Activated CD4-positive, alpha-beta memory T cell treated with anti-CD3 and anti-CD28 coated beads, Interleukin-2, amount 10 ng/mL, durations not matched to agents 7 days and 5 days (primary cell): ENCODE measurements at regions not wholly inside any gene's neighbourhood (a gene's known extent, or its start where the extent isn't known, plus 50 kb on each side); places are given as distances from the start of the nearest gene placed in this dataset.
A peak's percentile ranks its signal among the peaks of the same experiment; 100 is the strongest.
"Not testable (repeated sequence)": the region's sequence is repeated elsewhere in the genome, so short reads cannot be mapped to it uniquely, and the experiment has no call there.

Experiments used
- CTCF ChIA-PET: fragments of 350-600 bp; sonication (Branson Sonifier 250); formaldehyde crosslinking; loops from one replicate; lab custom pipeline; 2021; ENCODE audit warnings: antibody characterized with exemption, inconsistent platforms; lab: Charles Lee
- POLR2A ChIA-PET: fragments of 350-600 bp; sonication (Branson Sonifier 250); formaldehyde crosslinking; loops from one replicate; lab custom pipeline; 2021; ENCODE audit warnings: antibody characterized with exemption; lab: Charles Lee
- DNase-seq: peaks from one replicate; pipeline ENCODE4 v3.0.0-alpha.2; 2020
- H3K27ac Mint-ChIP-seq: one replicate; pipeline ENCODE4 v1.8.0; 2021; ENCODE audit warnings: mild to moderate bottlenecking, mixed read lengths
- H3K27me3 Mint-ChIP-seq: one replicate; pipeline ENCODE4 v1.8.0; 2021; ENCODE audit warnings: mixed read lengths
- H3K36me3 Mint-ChIP-seq: one replicate; pipeline ENCODE4 v1.8.0; 2021; ENCODE audit warnings: low read depth, mixed read lengths
- H3K4me1 Mint-ChIP-seq: one replicate; pipeline ENCODE4 v1.8.0; 2021; ENCODE audit warnings: mixed read lengths
- H3K4me3 Mint-ChIP-seq: one replicate; pipeline ENCODE4 v1.8.0; 2021; ENCODE audit warnings: mild to moderate bottlenecking, mixed read lengths
- H3K9me3 Mint-ChIP-seq: one replicate; pipeline ENCODE4 v1.8.0; 2021; ENCODE audit warnings: mixed read lengths

- Mint-ChIP-seq H3K4me1 (peaks cover 43% of the 10 kb centered on the region), H3K36me3 (peaks cover 19% of the 10 kb centered on the region), H3K9me3 (peaks cover 18% of the 10 kb centered on the region)
- CTCF ChIA-PET, DNase-seq, H3K27ac Mint-ChIP-seq, H3K4me3 Mint-ChIP-seq, POLR2A ChIA-PET, H3K27me3 Mint-ChIP-seq: not testable (repeated sequence)
Observed at GRCh38 chr2:234389661-234390060, 107.2 kb downstream of the ARL4C start.

- H3K36me3 Mint-ChIP-seq, result peaks cover 22% of the 10 kb centered on the region
- no peak overlapping the region for H3K4me3 Mint-ChIP-seq
- peaks cover 32% of the 10 kb centered on the region for H3K4me1 Mint-ChIP-seq
- peaks cover 26% of the 10 kb centered on the region for H3K9me3 Mint-ChIP-seq
- CTCF ChIA-PET, result no interaction called here
- no peak for DNase-seq
- POLR2A ChIA-PET, result interaction anchor here (1.0 kb wide), 1 partner anchor 11 kb away, joined by 3 read pairs; no protein-coding TSS in a partner anchor
- H3K27me3 Mint-ChIP-seq, result no peaks in the 10 kb centered on the region
- no peak overlapping the region for H3K27ac Mint-ChIP-seq
Observed at GRCh38 chr2:234388591-234388990, 108.3 kb downstream of the ARL4C start.

- Mint-ChIP-seq H3K9me3 (peaks cover 26% of the 10 kb centered on the region), H3K4me3 (no peak overlapping the region), H3K27ac (no peak overlapping the region), H3K4me1 (peaks cover 16% of the 10 kb centered on the region), H3K36me3 (peaks cover 22% of the 10 kb centered on the region), H3K27me3 (no peaks in the 10 kb centered on the region)
- no peak for DNase-seq
- ChIA-PET CTCF (no interaction called here), POLR2A (no interaction called here)
Observed at GRCh38 chr2:234386971-234387370, 109.9 kb downstream of the ARL4C start.

DNA sequence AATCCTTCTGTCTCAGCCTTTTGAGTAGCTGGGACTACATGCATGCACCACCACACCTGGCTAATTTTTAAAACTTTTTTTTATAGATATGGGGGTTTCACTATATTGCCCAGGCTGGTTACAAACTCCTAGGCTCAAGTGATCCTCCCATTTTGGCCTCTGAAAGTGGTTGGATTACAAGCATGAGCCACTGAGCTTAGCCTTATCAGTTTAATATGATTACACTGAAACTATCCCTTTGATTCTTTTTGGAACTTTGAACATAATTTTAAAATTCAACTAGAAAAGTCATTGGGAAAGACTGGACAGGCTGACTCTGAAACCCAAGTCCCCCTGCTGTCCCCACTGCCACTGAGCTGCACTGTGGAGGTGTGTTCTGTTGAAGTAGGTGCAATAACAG is 114.8 kb downstream of the ARL4C start:
- H3K9me3 Mint-ChIP-seq, result peaks cover 18% of the 10 kb centered on the region
- no peak overlapping the region for H3K4me3 Mint-ChIP-seq
- H3K27me3 Mint-ChIP-seq, result no peaks in the 10 kb centered on the region
- POLR2A ChIA-PET, result interaction anchor here (0.8 to 1.5 kb wide), 2 partner anchors 13 to 22 kb away, joined by 3 to 5 read pairs; no protein-coding TSS in a partner anchor
- peaks cover 13% of the 10 kb centered on the region for H3K36me3 Mint-ChIP-seq
- no peak for DNase-seq
- H3K4me1 Mint-ChIP-seq, result peaks cover 2% of the 10 kb centered on the region
- no peak overlapping the region for H3K27ac Mint-ChIP-seq
- CTCF ChIA-PET, result no interaction called here

GRCh38 chr2:234378958-234379357 is 117.9 kb downstream of the ARL4C start:
- CTCF ChIA-PET, result interaction anchor here (1.6 kb wide), 1 partner anchor 9 kb away, joined by 4 read pairs; no protein-coding TSS in a partner anchor

GRCh38 chr2:234378440-234378839 is 118.4 kb downstream of the ARL4C start:
- Mint-ChIP-seq H3K36me3 (peaks cover 5% of the 10 kb centered on the region), H3K27ac (no peak overlapping the region), H3K9me3 (no peaks in the 10 kb centered on the region), H3K27me3 (no peaks in the 10 kb centered on the region), H3K4me3 (no peak overlapping the region), H3K4me1 (peaks cover 12% of the 10 kb centered on the region)
- DNase-seq, result no peak
- CTCF ChIA-PET, result interaction anchor here (1.6 kb wide), 1 partner anchor 9 kb away, joined by 4 read pairs; no protein-coding TSS in a partner anchor
- POLR2A ChIA-PET, result interaction anchor here (0.6 kb wide), 1 partner anchor 339 kb away, joined by 3 read pairs; no protein-coding TSS in a partner anchor

More at GRCh38 chr2:234378958-234379357, 117.9 kb downstream of the ARL4C start:
- H3K4me1 Mint-ChIP-seq, H3K27ac Mint-ChIP-seq, DNase-seq, H3K9me3 Mint-ChIP-seq, POLR2A ChIA-PET, H3K4me3 Mint-ChIP-seq, H3K36me3 Mint-ChIP-seq, H3K27me3 Mint-ChIP-seq: not testable (repeated sequence)

GRCh38 chr2:234377761-234378391 is 119.0 kb downstream of the ARL4C start:
- no peaks in the 10 kb centered on the region for H3K9me3 Mint-ChIP-seq
- ChIA-PET POLR2A (interaction anchor here (0.6 to 1.3 kb wide), 2 partner anchors 10 to 339 kb away, joined by 3 read pairs; no protein-coding TSS in a partner anchor), CTCF (interaction anchor here (1.0 kb wide), 1 partner anchor 241 kb away, joined by 3 read pairs; no protein-coding TSS in a partner anchor)
- H3K36me3 Mint-ChIP-seq, result peaks cover 5% of the 10 kb centered on the region
- DNase-seq, result no peak
- no peak overlapping the region for H3K27ac Mint-ChIP-seq
- peaks cover 18% of the 10 kb centered on the region for H3K4me1 Mint-ChIP-seq
- no peaks in the 10 kb centered on the region for H3K27me3 Mint-ChIP-seq
- H3K4me3 Mint-ChIP-seq, result no peak overlapping the region

DNA sequence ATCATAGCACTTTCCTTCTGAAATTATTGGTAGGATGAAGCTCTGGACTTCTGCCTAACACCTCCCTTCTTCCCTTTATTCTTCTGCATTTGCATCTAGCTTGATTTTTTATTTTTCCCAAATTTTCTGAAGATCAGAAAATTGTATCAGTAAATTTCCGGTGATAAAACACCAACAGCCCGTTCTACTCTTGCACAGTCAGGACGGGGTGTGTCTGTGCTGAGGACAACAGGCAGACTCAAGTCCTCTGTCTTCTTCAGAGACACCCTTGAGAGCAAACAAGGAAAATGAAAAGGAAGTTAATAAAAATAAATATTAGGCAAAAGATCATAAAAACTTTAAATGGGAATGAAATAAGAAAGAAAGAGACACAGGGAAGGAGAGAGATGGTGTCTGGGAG is 120.7 kb downstream of the ARL4C start:
- no peak for DNase-seq
- peaks cover 7% of the 10 kb centered on the region for H3K36me3 Mint-ChIP-seq
- POLR2A ChIA-PET, result no interaction called here
- no peaks in the 10 kb centered on the region for H3K27me3 Mint-ChIP-seq
- no peak overlapping the region for H3K27ac Mint-ChIP-seq
- CTCF ChIA-PET, result no interaction called here
- no peak overlapping the region for H3K4me3 Mint-ChIP-seq
- no peaks in the 10 kb centered on the region for H3K9me3 Mint-ChIP-seq
- H3K4me1 Mint-ChIP-seq, result peaks cover 34% of the 10 kb centered on the region

DNA sequence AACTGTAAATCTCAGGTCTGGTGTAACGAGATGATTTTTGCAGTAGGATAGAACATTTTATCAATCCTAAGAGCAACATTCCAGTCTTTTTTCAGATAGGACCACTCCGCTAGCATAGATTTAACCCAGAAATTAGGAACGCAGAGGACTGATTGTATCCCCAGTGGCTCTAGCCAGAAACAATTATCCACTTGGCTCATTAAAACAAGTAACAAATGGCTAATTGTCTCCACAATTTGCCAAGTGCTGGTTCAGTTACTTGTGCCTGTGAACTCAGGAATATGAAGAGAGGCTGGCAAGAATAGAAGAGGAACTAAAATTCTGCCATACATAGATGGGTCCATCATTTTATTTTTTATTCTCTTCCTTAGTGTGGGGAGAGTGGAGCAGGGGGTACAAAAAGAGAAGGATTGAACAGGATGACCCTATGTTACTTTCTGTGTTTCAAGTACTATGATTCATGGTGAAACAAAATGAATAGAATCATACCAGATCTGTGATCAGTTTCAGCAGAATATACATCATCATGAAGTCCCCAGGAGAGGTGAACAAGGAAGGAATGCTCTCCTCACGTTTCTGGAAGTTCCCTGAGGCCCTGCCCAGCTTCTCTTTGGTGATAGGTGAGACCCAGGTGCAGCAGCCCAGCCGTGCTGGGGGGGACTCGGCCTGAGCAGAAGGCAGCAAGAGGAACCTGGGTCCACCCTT is 121.6 kb downstream of the ARL4C start:
- no peaks in the 10 kb centered on the region for H3K9me3 Mint-ChIP-seq
- H3K36me3 Mint-ChIP-seq, result peaks cover 7% of the 10 kb centered on the region
- H3K27me3 Mint-ChIP-seq, result no peaks in the 10 kb centered on the region
- DNase-seq, result no peak
- POLR2A ChIA-PET, result interaction anchor here (0.9 to 1.1 kb wide), 2 partner anchors 23 to 87 kb away, joined by 3 read pairs; no protein-coding TSS in a partner anchor
- H3K27ac Mint-ChIP-seq, result no peak overlapping the region
- no peak overlapping the region for H3K4me3 Mint-ChIP-seq
- CTCF ChIA-PET, result no interaction called here
- H3K4me1 Mint-ChIP-seq, result peaks cover 43% of the 10 kb centered on the region

GRCh38 chr2:234374736-234375135 is 122.1 kb downstream of the ARL4C start:
- Mint-ChIP-seq H3K4me3 (no peak overlapping the region), H3K36me3 (peaks cover 7% of the 10 kb centered on the region), H3K4me1 (peaks cover 49% of the 10 kb centered on the region), H3K27ac (no peak overlapping the region), H3K27me3 (no peaks in the 10 kb centered on the region), H3K9me3 (no peaks in the 10 kb centered on the region)
- no peak for DNase-seq
- ChIA-PET POLR2A (interaction anchor here (0.9 to 4.0 kb wide), 3 partner anchors 24 to 86 kb away, joined by 3 to 16 read pairs (median 3); no protein-coding TSS in a partner anchor), CTCF (no interaction called here)

DNA sequence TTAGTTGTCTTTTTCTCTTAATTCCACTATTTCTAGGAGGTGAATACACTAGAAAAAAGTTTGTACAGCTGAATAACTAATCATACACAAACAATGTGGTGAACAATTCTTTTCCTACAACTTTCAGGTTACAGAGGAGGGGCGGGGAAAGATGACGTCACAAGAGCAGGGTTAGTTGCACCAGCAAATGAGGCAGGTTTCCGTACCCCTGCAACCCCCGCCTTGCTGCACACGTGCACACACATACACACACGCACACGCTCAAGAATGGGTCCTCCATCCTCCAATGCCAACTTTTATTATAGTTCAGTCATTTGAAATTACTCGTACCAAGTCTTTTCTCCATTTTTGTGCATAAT is 122.8 kb downstream of the ARL4C start:
- peaks cover 55% of the 10 kb centered on the region for H3K4me1 Mint-ChIP-seq
- H3K27ac Mint-ChIP-seq, result no peak overlapping the region
- ChIA-PET POLR2A (interaction anchor here (0.9 to 4.0 kb wide), 5 partner anchors 24 to 122 kb away, joined by 3 to 16 read pairs (median 4); no protein-coding TSS in a partner anchor), CTCF (no interaction called here)
- H3K36me3 Mint-ChIP-seq, result peaks cover 7% of the 10 kb centered on the region
- no peak for DNase-seq
- H3K4me3 Mint-ChIP-seq, result no peak overlapping the region
- no peaks in the 10 kb centered on the region for H3K27me3 Mint-ChIP-seq
- H3K9me3 Mint-ChIP-seq, result no peaks in the 10 kb centered on the region

DNA sequence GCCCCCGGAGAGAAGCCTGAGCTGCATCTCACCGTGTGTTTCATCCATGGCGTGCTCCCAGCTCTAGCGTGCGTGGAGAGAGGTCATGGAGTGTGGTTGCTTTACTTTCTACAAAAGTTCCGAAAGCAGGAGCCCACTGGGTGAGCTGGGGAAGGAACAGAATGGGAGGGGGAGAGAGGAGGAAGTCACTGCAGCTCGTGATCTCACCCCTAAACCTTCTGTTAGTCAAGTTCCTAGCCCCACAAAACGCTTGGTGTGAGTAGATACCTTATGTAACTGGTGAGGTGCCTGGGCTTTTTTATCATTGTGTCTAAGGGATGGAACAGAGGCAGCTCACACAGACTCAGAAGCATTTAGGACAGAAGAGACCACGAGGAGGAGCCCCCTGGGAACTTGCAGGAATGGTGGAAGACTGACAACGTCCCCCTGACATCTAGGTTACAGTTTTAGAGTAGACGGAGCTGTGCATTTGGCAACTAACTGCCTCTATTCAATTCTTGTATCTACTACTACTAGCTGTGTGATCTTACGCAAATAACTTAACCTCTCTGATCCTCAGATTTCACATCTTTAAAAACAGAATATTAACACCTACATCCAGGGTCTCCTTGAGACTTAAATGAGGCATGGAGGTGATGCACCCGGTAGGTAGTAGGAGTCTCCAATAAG is 123.3 kb downstream of the ARL4C start:
- H3K27me3 Mint-ChIP-seq, result no peaks in the 10 kb centered on the region

More for the DNA sequence above, 123.3 kb downstream of the ARL4C start:
- ChIA-PET CTCF (interaction anchor here (1.0 kb wide), 1 partner anchor 22 kb away, joined by 3 read pairs; no protein-coding TSS in a partner anchor), POLR2A (interaction anchor here (0.9 to 4.0 kb wide), 6 partner anchors 53 to 124 kb away, joined by 3 to 16 read pairs (median 4); partner anchors contain the start of gene ARL4C)
- Mint-ChIP-seq H3K27ac (peak overlapping the region; percentile 47), H3K36me3 (peaks cover 7% of the 10 kb centered on the region), H3K4me1 (peaks cover 60% of the 10 kb centered on the region), H3K4me3 (no peak overlapping the region), H3K9me3 (no peaks in the 10 kb centered on the region)
- DNase-seq, result no peak
